WTC11 (cell line): ENCODE measurements at regions not wholly inside any gene's neighbourhood (a gene's known extent, or its start where the extent isn't known, plus 50 kb on each side); places are given as distances from the start of the nearest gene placed in this dataset.

Source experiments
- ATAC-seq: fragments of 200-7000 bp; cut with Tn5 transposase; 2 replicates; pipeline ENCODE4 v1.10.0; 2021; ENCODE audit warnings: mild to moderate bottlenecking, moderate library complexity
- CTCF ChIA-PET: fragments of 300-600 bp; sonication (Branson Sonifier 250); formaldehyde crosslinking; loops from one replicate; lab custom pipeline; 2021; ENCODE audit warnings: antibody characterized with exemption; lab: Charles Lee
- POLR2A ChIA-PET: fragments of 350-600 bp; sonication (Branson Sonifier 250); formaldehyde crosslinking; loops from one replicate; lab custom pipeline; 2021; ENCODE audit warnings: antibody characterized with exemption; lab: Charles Lee
- DNase-seq: peaks from one replicate; pipeline ENCODE4 v3.0.0; 2021; ENCODE audit warnings: low spot score
- H3K27ac Mint-ChIP-seq: 2 replicates; pipeline ENCODE4 v1.8.0; 2021; ENCODE audit warnings: mixed read lengths
- H3K27me3 Mint-ChIP-seq: 2 replicates; pipeline ENCODE4 v1.8.0; 2021; ENCODE audit warnings: low read depth, mild to moderate bottlenecking, moderate library complexity, mixed read lengths
- H3K36me3 Mint-ChIP-seq: 2 replicates; pipeline ENCODE4 v1.8.0; 2021; ENCODE audit warnings: mixed read lengths
- H3K4me1 Mint-ChIP-seq: 2 replicates; pipeline ENCODE4 v1.8.0; 2022; ENCODE audit warnings: mixed read lengths
- H3K4me3 Mint-ChIP-seq: 2 replicates; pipeline ENCODE4 v1.8.0; 2021; ENCODE audit warnings: mild to moderate bottlenecking, moderate library complexity, mixed read lengths
- H3K9me3 Mint-ChIP-seq: 2 replicates; pipeline ENCODE4 v1.8.0; 2021; ENCODE audit warnings: mixed read lengths
- ATF1 ChIP-seq: sonication (generic); formaldehyde crosslinking; IDR thresholded peaks from 2 replicates; pipeline ENCODE4 v1.8.1; 2023; ENCODE audit warnings: mild to moderate bottlenecking, moderate library complexity, missing genetic modification reagents
- ATF2 ChIP-seq: sonication (generic); formaldehyde crosslinking; IDR thresholded peaks from 2 replicates; pipeline ENCODE4 v1.8.1; 2022; ENCODE audit warnings: low read depth, missing genetic modification reagents, borderline replicate concordance
- ATF6 ChIP-seq: sonication (generic); formaldehyde crosslinking; IDR thresholded peaks from 2 replicates; pipeline ENCODE4 v1.8.1; 2023; ENCODE audit warnings: mild to moderate bottlenecking, missing genetic modification reagents
- E2F1 ChIP-seq: sonication (generic); formaldehyde crosslinking; IDR thresholded peaks from 2 replicates; pipeline ENCODE4 v1.8.0; 2022; ENCODE audit warnings: mild to moderate bottlenecking, missing genetic modification reagents
- E2F4 ChIP-seq: sonication (generic); formaldehyde crosslinking; IDR thresholded peaks from 2 replicates; pipeline ENCODE4 v1.8.1; 2022; ENCODE audit warnings: low read depth, mild to moderate bottlenecking, moderate library complexity, missing genetic modification reagents, borderline replicate concordance
- FOXJ3 ChIP-seq: sonication (generic); formaldehyde crosslinking; IDR thresholded peaks from 2 replicates; pipeline ENCODE4 v1.9.0; 2021; ENCODE audit warnings: missing genetic modification reagents, mild to moderate bottlenecking, borderline replicate concordance
- FOXP1 ChIP-seq: sonication (generic); formaldehyde crosslinking; IDR thresholded peaks from 2 replicates; pipeline ENCODE4 v1.8.0; 2022; ENCODE audit warnings: missing genetic modification reagents, mild to moderate bottlenecking, moderate library complexity, borderline replicate concordance
- GTF2I ChIP-seq: fragments of 250-450 bp; sonication (Bioruptor Pico); conservative IDR thresholded peaks from 2 replicates; pipeline ENCODE4 v1.4.0; 2021; ENCODE audit warnings: mild to moderate bottlenecking
- JUN ChIP-seq: sonication (generic); formaldehyde crosslinking; IDR thresholded peaks from 2 replicates; pipeline ENCODE4 v1.8.0; 2023; ENCODE audit warnings: mild to moderate bottlenecking, missing genetic modification reagents
- KAT7 ChIP-seq: sonication (generic); formaldehyde crosslinking; IDR thresholded peaks from 2 replicates; pipeline ENCODE4 v1.8.1; 2023; ENCODE audit warnings: missing genetic modification reagents, mild to moderate bottlenecking, borderline replicate concordance
- NR3C1 ChIP-seq: sonication (generic); formaldehyde crosslinking; conservative IDR thresholded peaks from 2 replicates; pipeline ENCODE4 v1.8.1; 2023; ENCODE audit warnings: low read depth, mild to moderate bottlenecking, missing genetic modification reagents
- SMAD3 ChIP-seq: sonication (generic); formaldehyde crosslinking; IDR thresholded peaks from 2 replicates; pipeline ENCODE4 v1.8.0; 2022; ENCODE audit warnings: missing genetic modification reagents, mild to moderate bottlenecking, borderline replicate concordance
- SOX15 ChIP-seq: fragments of 250-450 bp; sonication (Bioruptor Pico); IDR thresholded peaks from 2 replicates; pipeline ENCODE4 v1.9.0; 2021; ENCODE audit warnings: mild to moderate bottlenecking
- TEAD1 ChIP-seq: sonication (generic); formaldehyde crosslinking; IDR thresholded peaks from 2 replicates; pipeline ENCODE4 v1.8.0; 2022; ENCODE audit warnings: mild to moderate bottlenecking, missing genetic modification reagents
- TEAD4 ChIP-seq: sonication (generic); formaldehyde crosslinking; IDR thresholded peaks from 2 replicates; pipeline ENCODE4 v1.8.0; 2022; ENCODE audit warnings: mild to moderate bottlenecking, missing genetic modification reagents
- ZNF532 ChIP-seq: fragments of 250-450 bp; sonication (Bioruptor Pico); IDR thresholded peaks from 2 replicates; pipeline ENCODE4 v1.9.0; 2021; ENCODE audit warnings: mild to moderate bottlenecking, borderline replicate concordance
- ZNF671 ChIP-seq: fragments of 250-450 bp; sonication (Bioruptor Pico); IDR thresholded peaks from 2 replicates; pipeline ENCODE4 v1.8.0; 2021; ENCODE audit warnings: mild to moderate bottlenecking

- TF ChIP-seq ATF6 (CRISPR knock-in tag) = no peak
Measured at GRCh38 chr12:71233083-71233482, 75.3 kb upstream of the TSPAN8 start (continued).

- H3K4me3 Mint-ChIP-seq = no peak overlapping the region
- POLR2A ChIA-PET = no interaction called here
Measured at GRCh38 chr12:71230542-71230941, 72.7 kb upstream of the TSPAN8 start.

GRCh38 chr12:71223139-71223538 lies 65.3 kb upstream of the TSPAN8 start:
- Mint-ChIP-seq H3K4me3 (no peak overlapping the region), H3K9me3 (peaks cover 8% of the 10 kb centered on the region), H3K27ac (no peak overlapping the region), H3K36me3 (no peaks in the 10 kb centered on the region), H3K4me1 (no peaks in the 10 kb centered on the region), H3K27me3 (no peaks in the 10 kb centered on the region)
- ATAC-seq (no peak), DNase-seq (no peak)
- ChIA-PET POLR2A (no interaction called here), CTCF (no interaction called here)
- no peak for TF ChIP-seq TEAD1
- no peak for TF ChIP-seq JUN
- no peak for TF ChIP-seq GTF2I
- no peak for TF ChIP-seq E2F1 (CRISPR knock-in tag)
- TF ChIP-seq ATF2 (CRISPR knock-in tag) = no peak
- TF ChIP-seq E2F4 (CRISPR knock-in tag) = no peak
- TF ChIP-seq FOXP1 (CRISPR knock-in tag) = no peak
- TF ChIP-seq NR3C1 (CRISPR knock-in tag) = no peak
- TF ChIP-seq FOXJ3 (CRISPR knock-in tag) = no peak
- TF ChIP-seq ZNF532 (CRISPR knock-in tag) = no peak
- TF ChIP-seq KAT7 (CRISPR knock-in tag) = no peak

More at GRCh38 chr12:71230542-71230941, 72.7 kb upstream of the TSPAN8 start:
- CTCF ChIA-PET = no interaction called here
- TF ChIP-seq SMAD3 (CRISPR knock-in tag) (no peak), ZNF671 (CRISPR knock-in tag) (no peak), TEAD4 (CRISPR knock-in tag) (no peak), ATF1 (CRISPR knock-in tag) (no peak), SOX15 (no peak)
- H3K27me3 Mint-ChIP-seq = no peaks in the 10 kb centered on the region
- ATAC-seq (no peak), DNase-seq (no peak)
- H3K9me3 Mint-ChIP-seq = peaks cover 23% of the 10 kb centered on the region
- H3K27ac Mint-ChIP-seq = no peak overlapping the region
- no peaks in the 10 kb centered on the region for H3K36me3 Mint-ChIP-seq
- H3K4me1 Mint-ChIP-seq = no peaks in the 10 kb centered on the region
